ENCODE measurements at regions not wholly inside any gene's neighbourhood (a gene's known extent, or its start where the extent isn't known, plus 50 kb on each side); places are given as distances from the start of the nearest gene placed in this dataset.

DNA sequence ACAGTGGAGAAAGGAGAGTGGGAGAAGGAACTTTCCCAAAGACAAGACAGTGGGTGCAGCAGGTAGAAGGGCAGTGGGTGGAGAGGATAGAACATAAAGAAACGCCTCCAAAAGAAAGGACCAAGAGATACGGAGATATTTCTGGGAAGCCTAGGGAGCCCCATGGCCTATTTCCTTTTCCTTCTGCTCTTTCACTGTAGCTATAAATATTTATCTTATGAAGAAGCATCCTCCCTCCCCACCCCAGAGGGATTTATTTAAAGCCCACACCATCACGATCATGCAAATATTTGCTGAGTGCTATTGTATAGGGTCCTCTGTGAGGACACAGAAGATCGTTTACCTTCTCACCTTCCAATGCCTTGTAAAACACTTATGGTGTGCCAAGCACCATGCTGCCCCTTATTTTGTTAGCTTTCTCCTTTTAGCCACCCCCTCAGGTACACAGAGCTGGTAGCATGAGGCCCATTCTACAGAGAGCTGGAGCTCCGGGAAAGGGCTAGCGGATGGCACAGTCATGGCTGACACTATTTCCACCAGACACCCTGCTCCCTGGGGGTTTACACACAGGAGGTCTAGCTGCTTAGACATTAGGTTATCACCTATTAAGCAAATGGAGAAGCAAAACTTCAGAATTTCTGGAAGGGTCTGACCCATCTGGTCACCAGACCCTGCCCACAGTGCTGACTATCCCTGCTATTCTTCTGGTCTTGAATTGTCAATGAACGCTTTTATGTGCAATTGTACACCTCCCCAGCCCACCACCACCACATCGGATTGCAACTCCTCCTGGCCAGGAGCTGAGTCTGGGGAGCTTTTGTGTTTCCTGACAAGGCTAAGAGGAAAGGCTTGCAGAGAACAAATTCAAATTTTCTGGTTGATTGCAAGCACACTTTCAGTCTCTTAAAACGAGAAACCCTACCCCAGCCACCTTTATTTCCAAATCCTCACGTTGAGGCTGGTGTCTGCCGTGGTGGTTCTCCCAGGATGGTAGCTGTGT lies 91.8 kb upstream of the KLF7 start (continued):
- TF ChIP-seq RB1 (IDR thresholded peaks at IDR 0.05; ENCODE audit: borderline replicate concordance): no peak
- TF ChIP-seq ZNF207 (IDR thresholded peaks at IDR 0.05; ENCODE audit: borderline replicate concordance): no peak
- TF ChIP-seq STAT3 (IDR thresholded peaks at IDR 0.05; ENCODE audit: low read depth, low read length): no peak
- no peak for TF ChIP-seq HDGF (IDR thresholded peaks at IDR 0.05)
- no peak for TF ChIP-seq CBFB (IDR thresholded peaks at IDR 0.05; ENCODE audit: low read depth)
- TF ChIP-seq, protein P1, sequence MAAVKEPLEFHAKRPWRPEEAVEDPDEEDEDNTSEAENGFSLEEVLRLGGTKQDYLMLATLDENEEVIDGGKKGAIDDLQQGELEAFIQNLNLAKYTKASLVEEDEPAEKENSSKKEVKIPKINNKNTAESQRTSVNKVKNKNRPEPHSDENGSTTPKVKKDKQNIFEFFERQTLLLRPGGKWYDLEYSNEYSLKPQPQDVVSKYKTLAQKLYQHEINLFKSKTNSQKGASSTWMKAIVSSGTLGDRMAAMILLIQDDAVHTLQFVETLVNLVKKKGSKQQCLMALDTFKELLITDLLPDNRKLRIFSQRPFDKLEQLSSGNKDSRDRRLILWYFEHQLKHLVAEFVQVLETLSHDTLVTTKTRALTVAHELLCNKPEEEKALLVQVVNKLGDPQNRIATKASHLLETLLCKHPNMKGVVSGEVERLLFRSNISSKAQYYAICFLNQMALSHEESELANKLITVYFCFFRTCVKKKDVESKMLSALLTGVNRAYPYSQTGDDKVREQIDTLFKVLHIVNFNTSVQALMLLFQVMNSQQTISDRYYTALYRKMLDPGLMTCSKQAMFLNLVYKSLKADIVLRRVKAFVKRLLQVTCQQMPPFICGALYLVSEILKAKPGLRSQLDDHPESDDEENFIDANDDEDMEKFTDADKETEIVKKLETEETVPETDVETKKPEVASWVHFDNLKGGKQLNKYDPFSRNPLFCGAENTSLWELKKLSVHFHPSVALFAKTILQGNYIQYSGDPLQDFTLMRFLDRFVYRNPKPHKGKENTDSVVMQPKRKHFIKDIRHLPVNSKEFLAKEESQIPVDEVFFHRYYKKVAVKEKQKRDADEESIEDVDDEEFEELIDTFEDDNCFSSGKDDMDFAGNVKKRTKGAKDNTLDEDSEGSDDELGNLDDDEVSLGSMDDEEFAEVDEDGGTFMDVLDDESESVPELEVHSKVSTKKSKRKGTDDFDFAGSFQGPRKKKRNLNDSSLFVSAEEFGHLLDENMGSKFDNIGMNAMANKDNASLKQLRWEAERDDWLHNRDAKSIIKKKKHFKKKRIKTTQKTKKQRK (IDR thresholded peaks at IDR 0.05; ENCODE audit: low read depth, low read length): no peak

DNA sequence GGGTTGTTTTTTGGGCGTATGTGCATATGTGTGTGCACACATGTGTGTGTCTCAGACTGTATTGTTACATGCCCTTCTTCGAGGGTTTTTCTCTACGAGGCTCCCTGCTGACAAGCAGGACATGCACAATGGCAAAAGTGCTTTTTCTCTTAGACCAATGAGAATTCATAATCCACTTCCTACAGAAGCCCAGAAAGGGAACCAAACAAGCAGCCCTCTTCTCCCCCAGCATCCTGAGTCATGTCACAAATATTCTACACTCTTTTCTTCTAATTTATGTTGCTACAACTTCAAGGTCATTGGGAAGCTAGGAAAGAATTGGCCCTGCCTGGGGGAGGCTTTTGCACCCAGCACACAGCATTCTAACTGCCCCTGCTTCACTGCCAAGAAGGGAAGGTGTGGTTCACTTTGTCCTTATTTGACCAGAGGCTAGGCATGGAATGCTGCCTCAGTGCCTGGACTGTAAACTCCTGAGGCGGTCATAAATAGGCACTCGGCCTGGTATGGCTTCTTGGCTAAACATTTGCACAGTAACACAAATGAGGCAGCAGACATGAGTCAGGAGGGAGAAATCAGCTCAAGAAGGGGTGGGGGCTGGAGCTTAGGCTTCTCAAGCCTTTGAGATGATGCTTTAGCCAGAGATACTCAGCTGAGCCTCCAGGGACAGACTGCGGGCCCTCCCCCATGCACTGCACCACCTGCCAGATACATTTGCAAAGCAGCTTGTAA lies 92.7 kb upstream of the KLF7 start:
- ATAC-seq (no peak), DNase-seq (ENCODE audit: low read depth, low spot score) (no peak), FAIRE-seq (no peak)
- no peaks in the 10 kb centered on the region for H3K4me1 ChIP-seq (ENCODE audit: control insufficient read depth, insufficient read depth, low read length)
- H3K79me2 ChIP-seq (ENCODE audit: control insufficient read depth, insufficient read depth, low read length): no peaks in the 10 kb centered on the region
- RAD21 ChIA-PET (ENCODE audit: unreplicated experiment): interaction anchor here (0.6 to 1.8 kb wide), 4 partner anchors 9 to 214 kb away, joined by 3 to 6 read pairs (median 3); no protein-coding TSS in a partner anchor
- SMC1A ChIA-PET (ENCODE audit: uncharacterized antibody, unreplicated experiment): interaction anchor here (1.1 kb wide), 1 partner anchor 29 kb away, joined by 3 read pairs; no protein-coding TSS in a partner anchor
- no peak overlapping the region for H3K4me3 ChIP-seq
- H3K9ac ChIP-seq (ENCODE audit: control insufficient read depth, insufficient read depth, low read length): no peak overlapping the region
- in situ Hi-C loops (cut with MboI) (no loop called here), intact Hi-C loops (cut with micrococcal nuclease; ENCODE audit: unreplicated experiment) (no loop called here)
- POLR2A ChIA-PET: interaction anchor here (1.1 kb wide), 1 partner anchor 28 kb away, joined by 3 read pairs; no protein-coding TSS in a partner anchor
- BruUV-seq (replicated peaks): no TSS peak
- H3K27me3 ChIP-seq (replicated peaks in 1 of 2; ENCODE audit: control insufficient read depth in 2 of 2, insufficient read depth in 2 of 2, low read length in 1 of 2): no peaks in the 10 kb centered on the region
- H3K9me3 ChIP-seq (replicated peaks; ENCODE audit: control insufficient read depth, insufficient read depth, low read length): no peaks in the 10 kb centered on the region
- H2AFZ ChIP-seq (ENCODE audit: control insufficient read depth, low read depth, low read length): no peak overlapping the region
- CTCF ChIA-PET: no interaction called here
- no peaks in the 10 kb centered on the region for H3K36me3 ChIP-seq (ENCODE audit: control insufficient read depth in 2 of 2, insufficient read depth in 2 of 2, low read length in 1 of 2)
- H4K20me1 ChIP-seq (ENCODE audit: control insufficient read depth, insufficient read depth): no peaks in the 10 kb centered on the region
- WGBS (ENCODE audit: insufficient coverage, insufficient replicate concordance, low lambda C conversion rate, missing lambda C conversion rate): 65% methylated on average over 6 of the region's 6 CpGs
- H3K27ac ChIP-seq (ENCODE audit: control insufficient read depth, insufficient read depth): no peak overlapping the region
- H3K4me2 ChIP-seq (ENCODE audit: control insufficient read depth, insufficient read depth): no peak overlapping the region
- no peak for TF ChIP-seq LARP7 (IDR thresholded peaks at IDR 0.05)
- TF ChIP-seq NFXL1 (IDR thresholded peaks at IDR 0.05; ENCODE audit: borderline replicate concordance): no peak
- no peak for TF ChIP-seq CBX5 (IDR thresholded peaks at IDR 0.05; ENCODE audit: low read depth)
- TF ChIP-seq EGR1 (IDR thresholded peaks at IDR 0.05; ENCODE audit: borderline replicate concordance in 1 of 2, low read depth in 2 of 2, low read length in 2 of 2): no peak
- TF ChIP-seq RELA (IDR thresholded peaks at IDR 0.05; ENCODE audit: borderline replicate concordance, partially characterized antibody): no peak
- TF ChIP-seq TCF3 (IDR thresholded peaks at IDR 0.05; ENCODE audit: borderline replicate concordance, insufficient read depth, low read depth, low read length): no peak
- no peak for TF ChIP-seq MYB (IDR thresholded peaks at IDR 0.05; ENCODE audit: borderline replicate concordance, low read depth, low read length)
- TF ChIP-seq, protein P2, sequence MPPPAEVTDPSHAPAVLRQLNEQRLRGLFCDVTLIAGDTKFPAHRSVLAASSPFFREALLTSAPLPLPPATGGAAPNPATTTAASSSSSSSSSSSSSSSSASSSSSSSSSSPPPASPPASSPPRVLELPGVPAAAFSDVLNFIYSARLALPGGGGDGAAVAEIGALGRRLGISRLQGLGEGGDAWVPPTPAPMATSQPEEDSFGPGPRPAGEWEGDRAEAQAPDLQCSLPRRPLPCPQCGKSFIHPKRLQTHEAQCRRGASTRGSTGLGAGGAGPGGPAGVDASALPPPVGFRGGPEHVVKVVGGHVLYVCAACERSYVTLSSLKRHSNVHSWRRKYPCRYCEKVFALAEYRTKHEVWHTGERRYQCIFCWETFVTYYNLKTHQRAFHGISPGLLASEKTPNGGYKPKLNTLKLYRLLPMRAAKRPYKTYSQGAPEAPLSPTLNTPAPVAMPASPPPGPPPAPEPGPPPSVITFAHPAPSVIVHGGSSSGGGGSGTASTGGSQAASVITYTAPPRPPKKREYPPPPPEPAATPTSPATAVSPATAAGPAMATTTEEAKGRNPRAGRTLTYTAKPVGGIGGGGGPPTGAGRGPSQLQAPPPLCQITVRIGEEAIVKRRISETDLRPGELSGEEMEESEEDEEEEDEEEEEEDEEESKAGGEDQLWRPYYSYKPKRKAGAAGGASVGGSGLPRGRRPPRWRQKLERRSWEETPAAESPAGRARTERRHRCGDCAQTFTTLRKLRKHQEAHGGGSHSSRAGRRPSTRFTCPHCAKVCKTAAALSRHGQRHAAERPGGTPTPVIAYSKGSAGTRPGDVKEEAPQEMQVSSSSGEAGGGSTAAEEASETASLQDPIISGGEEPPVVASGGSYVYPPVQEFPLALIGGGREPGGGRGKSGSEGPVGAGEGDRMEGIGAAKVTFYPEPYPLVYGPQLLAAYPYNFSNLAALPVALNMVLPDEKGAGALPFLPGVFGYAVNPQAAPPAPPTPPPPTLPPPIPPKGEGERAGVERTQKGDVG (CRISPR knock-in tag; IDR thresholded peaks at IDR 0.05): no peak
- no peak for TF ChIP-seq TCF12 (IDR thresholded peaks at IDR 0.05; ENCODE audit: low read depth, low read length)

Measured in GM12878 (cell line).